Uterus (tissue), 3 donors: ENCODE measurements at regions not wholly inside any gene's neighbourhood (a gene's known extent, or its start where the extent isn't known, plus 50 kb on each side); places are given as distances from the start of the nearest gene placed in this dataset.

ENCODE experiments used
- DNase-seq, 2 donors: peaks; one replicate each; pipeline ENCODE4 v3.0.0-alpha.2; 2019 to 2020
- H3K27ac ChIP-seq, 2 donors: fragments of 200-600 bp; sonication (generic); 1 replicate in 1 of 2; 2 replicates in 1 of 2; pipeline ENCODE4 v1.5.1; 2016 to 2018
- H3K27me3 ChIP-seq, 2 donors: fragments of 200-600 bp; sonication (generic); one replicate each; pipeline ENCODE4 v1.5.1; 2018 to 2019; ENCODE audit warnings: control low read depth in 1 of 2
- H3K36me3 ChIP-seq, 2 donors: fragments of 200-600 bp; sonication (generic); one replicate each; pipeline ENCODE4 v1.5.1; 2019; ENCODE audit warnings: control low read depth in 1 of 2
- H3K4me1 ChIP-seq, 2 donors: fragments of 200-600 bp; sonication (generic); one replicate each; pipeline ENCODE4 v1.5.1; 2018 to 2019; ENCODE audit warnings: control low read depth in 1 of 2
- H3K4me3 ChIP-seq, 2 donors: fragments of 200-600 bp; sonication (generic); 1 replicate in 1 of 2; 2 replicates in 1 of 2; pipeline ENCODE4 v1.5.1; 2018 to 2019; ENCODE audit warnings: mild to moderate bottlenecking in 1 of 2
- H3K9me3 ChIP-seq, 2 donors: fragments of 200-600 bp; sonication (generic); one replicate each; pipeline ENCODE4 v1.5.1; 2019; ENCODE audit warnings: control low read depth in 1 of 2
- POLR2A ChIP-seq, 2 donors: fragments of 450-650 bp; IDR thresholded peaks; one replicate each; pipeline ENCODE4 v1.6.1; 2016; ENCODE audit warnings: antibody characterized with exemption in 2 of 2, mild to moderate bottlenecking in 1 of 2, moderate library complexity in 1 of 2
- intact Hi-C: fragments of 100-400 bp; cut with DNase I; formaldehyde crosslinking; loops from one replicate; pipeline ENCODE4 v1.15.1; 2023; ENCODE audit warnings: low total_unique reads
- TF ChIP-seq, protein P1 (sequence below), 4 experiments: fragments of 200-600 bp in 2 of 4; fragments of 450-650 bp in 2 of 4; sonication (generic) in 2 of 4; IDR thresholded peaks; one replicate each; pipeline ENCODE4 v1.5.1; 2016 to 2019; ENCODE audit warnings: antibody characterized with exemption in 4 of 4, mild to moderate bottlenecking in 2 of 4, moderate library complexity in 1 of 4
- donor health status: DM: yes; HTN: yes; CAD: no.

DNA sequence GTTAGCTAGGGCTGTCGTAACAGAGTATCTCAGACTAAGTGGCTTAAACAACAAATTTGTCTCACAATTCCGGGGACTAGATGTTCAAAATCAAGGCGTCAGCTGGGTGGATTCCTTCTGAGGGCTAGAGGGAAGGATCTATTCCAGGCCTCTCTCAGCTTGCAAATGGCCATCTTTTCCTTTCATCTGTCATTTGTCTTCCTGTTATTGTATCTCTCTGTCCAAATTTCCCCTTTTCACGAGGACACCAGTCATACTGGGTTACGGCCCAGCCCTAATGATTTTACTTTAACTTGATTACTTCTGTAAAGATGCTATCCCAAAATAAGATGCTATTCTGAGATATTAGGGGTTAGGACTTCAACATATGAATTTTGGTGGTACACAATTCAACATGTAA, 119.0 kb upstream of the CPSF6 start:
- H3K4me1 ChIP-seq = no peaks in the 10 kb centered on the region
- H3K4me3 ChIP-seq = no peak overlapping the region
- H3K9me3 ChIP-seq = no peaks in the 10 kb centered on the region
- TF ChIP-seq, protein P1, sequence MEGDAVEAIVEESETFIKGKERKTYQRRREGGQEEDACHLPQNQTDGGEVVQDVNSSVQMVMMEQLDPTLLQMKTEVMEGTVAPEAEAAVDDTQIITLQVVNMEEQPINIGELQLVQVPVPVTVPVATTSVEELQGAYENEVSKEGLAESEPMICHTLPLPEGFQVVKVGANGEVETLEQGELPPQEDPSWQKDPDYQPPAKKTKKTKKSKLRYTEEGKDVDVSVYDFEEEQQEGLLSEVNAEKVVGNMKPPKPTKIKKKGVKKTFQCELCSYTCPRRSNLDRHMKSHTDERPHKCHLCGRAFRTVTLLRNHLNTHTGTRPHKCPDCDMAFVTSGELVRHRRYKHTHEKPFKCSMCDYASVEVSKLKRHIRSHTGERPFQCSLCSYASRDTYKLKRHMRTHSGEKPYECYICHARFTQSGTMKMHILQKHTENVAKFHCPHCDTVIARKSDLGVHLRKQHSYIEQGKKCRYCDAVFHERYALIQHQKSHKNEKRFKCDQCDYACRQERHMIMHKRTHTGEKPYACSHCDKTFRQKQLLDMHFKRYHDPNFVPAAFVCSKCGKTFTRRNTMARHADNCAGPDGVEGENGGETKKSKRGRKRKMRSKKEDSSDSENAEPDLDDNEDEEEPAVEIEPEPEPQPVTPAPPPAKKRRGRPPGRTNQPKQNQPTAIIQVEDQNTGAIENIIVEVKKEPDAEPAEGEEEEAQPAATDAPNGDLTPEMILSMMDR (IDR thresholded peaks at IDR 0.05) = no peak
- no peak for TF ChIP-seq POLR2A (IDR thresholded peaks at IDR 0.05)
- intact Hi-C loops = no loop called here
- no peak overlapping the region for H3K27ac ChIP-seq
- DNase-seq = no peak
- no peaks in the 10 kb centered on the region for H3K36me3 ChIP-seq
- no peaks in the 10 kb centered on the region for H3K27me3 ChIP-seq

DNA sequence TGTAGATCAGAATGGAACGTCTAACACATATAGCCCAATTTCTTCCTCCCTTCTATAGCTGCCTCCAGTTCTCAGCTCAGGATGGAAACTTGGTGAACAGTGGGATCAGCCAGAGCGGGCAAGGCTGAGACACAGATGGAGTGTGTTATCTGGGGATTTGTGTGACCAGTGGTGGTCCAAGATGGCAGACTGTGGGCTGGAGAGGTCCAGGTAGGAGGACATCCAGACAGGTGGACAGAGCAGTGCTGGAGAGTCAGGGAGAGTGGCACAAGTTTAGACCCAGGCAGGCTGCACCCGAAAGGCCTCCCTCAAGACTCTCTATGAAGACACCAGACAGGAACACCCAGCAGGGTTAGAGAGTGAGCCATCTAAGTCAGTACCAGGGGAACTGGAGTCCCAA, 116.1 kb upstream of the CPSF6 start:
- H3K4me1 ChIP-seq = no peaks in the 10 kb centered on the region
- intact Hi-C loops = no loop called here
- no peak for TF ChIP-seq POLR2A (IDR thresholded peaks at IDR 0.05)
- TF ChIP-seq, protein P1 (IDR thresholded peaks at IDR 0.05) = no peak
- no peak for DNase-seq
- no peaks in the 10 kb centered on the region for H3K36me3 ChIP-seq
- H3K4me3 ChIP-seq = no peak overlapping the region
- no peak overlapping the region for H3K27ac ChIP-seq
- H3K9me3 ChIP-seq = no peaks in the 10 kb centered on the region
- H3K27me3 ChIP-seq = no peaks in the 10 kb centered on the region

DNA sequence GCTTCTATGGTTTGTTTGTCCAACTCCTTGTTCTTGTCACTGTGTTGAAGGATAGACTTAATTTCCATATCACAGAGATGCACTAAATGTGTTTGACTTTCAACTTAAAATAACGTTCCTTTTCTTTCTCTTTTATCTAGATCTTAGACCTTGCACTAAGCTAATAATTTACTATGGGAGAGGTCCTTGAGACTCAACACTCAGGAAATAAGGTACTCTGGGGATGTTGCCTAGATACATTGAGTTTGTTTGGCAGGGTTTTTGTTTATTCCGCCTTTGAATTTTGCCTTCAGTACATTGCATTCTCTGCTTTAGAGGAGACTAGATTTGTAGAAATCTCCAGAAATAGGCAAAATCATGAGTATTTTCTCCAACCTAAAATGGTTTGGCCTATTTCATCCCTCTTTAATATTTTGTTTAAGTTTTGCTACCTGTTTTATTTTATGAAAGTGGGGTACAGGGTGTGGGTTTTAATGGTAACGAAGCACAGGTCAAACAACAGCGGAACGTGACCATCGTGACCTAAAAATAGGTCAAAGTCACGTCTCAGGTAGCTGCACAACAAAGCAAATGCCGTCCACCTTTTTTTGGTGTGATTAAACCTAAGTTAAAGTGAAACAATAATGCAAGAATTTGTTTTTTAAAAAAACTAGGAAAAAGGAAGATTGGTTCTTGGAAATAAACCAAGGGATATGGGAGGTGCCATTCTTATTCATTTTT, 115.3 kb upstream of the CPSF6 start:
- Histone ChIP-seq H3K27ac (no peak overlapping the region), H3K4me1 (no peaks in the 10 kb centered on the region)
- intact Hi-C loops = no loop called here

DNA sequence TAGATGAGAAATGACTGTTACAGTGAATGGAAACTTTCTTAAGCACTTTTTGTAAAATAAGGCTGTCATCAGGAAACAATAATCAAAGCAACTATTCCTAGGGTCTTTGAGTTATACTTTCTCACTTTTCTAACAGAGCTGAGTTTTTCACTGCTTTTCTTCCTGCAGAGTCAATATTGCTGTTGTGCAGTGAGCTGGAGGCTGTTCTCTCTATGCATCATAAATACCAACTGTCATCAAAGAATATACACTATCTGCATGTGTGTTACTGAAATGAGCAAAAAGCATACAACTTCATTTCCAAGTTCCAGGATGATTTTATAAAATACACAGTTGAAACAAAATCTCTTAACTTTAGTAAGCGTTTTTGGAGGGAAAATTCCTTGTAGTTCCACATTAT, 110.4 kb upstream of the CPSF6 start:
- Histone ChIP-seq H3K4me1 (no peaks in the 10 kb centered on the region), H3K4me3 (no peak overlapping the region), H3K27me3 (no peaks in the 10 kb centered on the region), H3K36me3 (no peaks in the 10 kb centered on the region), H3K9me3 (no peaks in the 10 kb centered on the region), H3K27ac (no peak overlapping the region)
- no peak for DNase-seq
- intact Hi-C loops = no loop called here
- TF ChIP-seq POLR2A (IDR thresholded peaks at IDR 0.05) = no peak
- TF ChIP-seq, protein P1 (IDR thresholded peaks at IDR 0.05) = no peak

More for the DNA sequence above, 115.3 kb upstream of the CPSF6 start:
- H3K9me3 ChIP-seq = no peaks in the 10 kb centered on the region
- H3K27me3 ChIP-seq = no peaks in the 10 kb centered on the region
- no peak for TF ChIP-seq POLR2A (IDR thresholded peaks at IDR 0.05)
- TF ChIP-seq, protein P1 (IDR thresholded peaks at IDR 0.05) = no peak
- no peaks in the 10 kb centered on the region for H3K36me3 ChIP-seq
- no peak for DNase-seq
- H3K4me3 ChIP-seq = no peak overlapping the region

DNA sequence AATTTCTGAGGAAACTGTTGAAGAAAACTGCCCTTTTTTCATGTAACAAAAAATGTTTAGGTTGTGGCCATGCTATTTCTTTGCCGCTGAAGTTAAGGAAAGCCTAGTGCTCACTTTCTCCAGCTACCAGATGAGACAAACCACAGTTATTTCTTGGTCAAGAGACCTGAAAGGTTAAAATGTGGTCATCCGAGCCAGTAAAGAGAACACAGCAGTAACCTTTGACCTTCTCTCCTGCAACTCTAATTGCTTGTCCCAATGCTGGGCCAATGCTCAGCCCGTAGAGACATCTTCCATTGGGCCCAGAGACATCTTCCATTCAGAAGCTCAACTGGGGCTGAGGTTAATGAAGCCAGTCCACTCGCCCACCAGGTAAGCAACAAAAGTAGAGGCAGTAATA, 109.8 kb upstream of the CPSF6 start:
- H3K9me3 ChIP-seq = no peaks in the 10 kb centered on the region
- TF ChIP-seq, protein P1 (IDR thresholded peaks at IDR 0.05) = no peak
- no peak for TF ChIP-seq POLR2A (IDR thresholded peaks at IDR 0.05)
- H3K27ac ChIP-seq = no peak overlapping the region
- no peaks in the 10 kb centered on the region for H3K27me3 ChIP-seq
- DNase-seq = no peak
- H3K36me3 ChIP-seq = no peaks in the 10 kb centered on the region
- intact Hi-C loops = no loop called here
- no peak overlapping the region for H3K4me3 ChIP-seq
- H3K4me1 ChIP-seq = no peaks in the 10 kb centered on the region
